B cell (primary cell): ENCODE measurements at regions not wholly inside any gene's neighbourhood (a gene's known extent, or its start where the extent isn't known, plus 50 kb on each side); places are given as distances from the start of the nearest gene placed in this dataset.

Experiments used
- ATAC-seq: fragments of 200-7000 bp; cut with Tn5 transposase; one replicate; pipeline ENCODE4 v1.10.0; 2021; ENCODE audit warnings: low read depth, mild to moderate bottlenecking, moderate number of reproducible peaks, moderate library complexity
- CTCF ChIA-PET: fragments of 350-600 bp; sonication (Branson Sonifier 250); formaldehyde crosslinking; loops from one replicate; lab custom pipeline; 2021; ENCODE audit warnings: antibody characterized with exemption, inconsistent platforms; lab: Charles Lee
- POLR2A ChIA-PET: fragments of 350-600 bp; sonication (Branson Sonifier 250); formaldehyde crosslinking; loops from one replicate; lab custom pipeline; 2021; ENCODE audit warnings: antibody characterized with exemption; lab: Charles Lee
- DNase-seq: peaks from one replicate; pipeline ENCODE4 v3.0.0; 2013
- H2AFZ ChIP-seq: 2 replicates; pipeline ENCODE4 v1.6.1; 2012; ENCODE audit warnings: mild to moderate bottlenecking, low read depth, low read length; ENCODE audit not compliant: insufficient read depth, poor library complexity, severe bottlenecking
- H3K27ac ChIP-seq, 2 donors: 1 replicate in 1 of 2; 2 replicates in 1 of 2; pipeline ENCODE4 v1.5.1; 2012 to 2013; ENCODE audit warnings: low read length in 2 of 2, mild to moderate bottlenecking in 2 of 2, moderate library complexity in 1 of 2
- H3K27me3 ChIP-seq, 4 experiments: fragments of 200-600 bp in 1 of 4; sonication (generic) in 1 of 4; replicated peaks in 1 of 4; 1 replicate in 2 of 4; 2 replicates in 2 of 4; pipeline versions ENCODE4 v1.6.1 to v1.7.0; 2013 to 2016; ENCODE audit warnings: low read length in 3 of 4, mild to moderate bottlenecking in 2 of 4, mixed read lengths in 1 of 4, moderate library complexity in 1 of 4; ENCODE audit not compliant: insufficient read depth in 4 of 4, control insufficient read depth in 3 of 4; ENCODE audit errors: control extremely low read depth in 1 of 4
- H3K36me3 ChIP-seq, 2 experiments: replicated peaks in 1 of 2; 1 replicate in 1 of 2; 2 replicates in 1 of 2; pipeline versions ENCODE4 v1.6.1 to v1.7.1; 2013; ENCODE audit warnings: low read length in 1 of 2; ENCODE audit not compliant: insufficient read depth in 2 of 2, control insufficient read depth in 1 of 2; ENCODE audit errors: control extremely low read depth in 1 of 2, extremely low read depth in 1 of 2
- H3K4me1 ChIP-seq, 2 donors: fragments of 200-600 bp in 1 of 2; sonication (generic) in 1 of 2; 1 replicate in 1 of 2; 2 replicates in 1 of 2; pipeline versions ENCODE4 v1.5.1 to v1.6.1; 2013 to 2017; ENCODE audit warnings: low read length in 2 of 2; ENCODE audit not compliant: control insufficient read depth in 2 of 2, insufficient read depth in 2 of 2
- H3K4me2 ChIP-seq: replicated peaks from 2 replicates; pipeline ENCODE3; 2012; ENCODE audit warnings: mild to moderate bottlenecking, low read depth, low read length; ENCODE audit not compliant: poor library complexity, severe bottlenecking
- H3K4me3 ChIP-seq, 5 experiments: fragments of 200-600 bp in 1 of 5; sonication (generic) in 1 of 5; 1 replicate in 3 of 5; 2 replicates in 2 of 5; pipeline versions ENCODE4 v1.5.1 to v1.7.0; 2011 to 2016; ENCODE audit warnings: low read length in 4 of 5, mild to moderate bottlenecking in 4 of 5, low read depth in 2 of 5, control low read depth in 1 of 5, moderate library complexity in 1 of 5; ENCODE audit not compliant: insufficient read depth in 1 of 5; ENCODE audit errors: control extremely low read depth in 1 of 5, extremely low read depth in 1 of 5
- H3K79me2 ChIP-seq: fragments of 200-600 bp; sonication (generic); one replicate; pipeline ENCODE4 v1.6.0; 2016; ENCODE audit warnings: low read length; ENCODE audit not compliant: control insufficient read depth, insufficient read depth
- H3K9ac ChIP-seq: fragments of 200-600 bp; sonication (generic); 2 replicates; pipeline ENCODE4 v1.6.1; 2017; ENCODE audit warnings: mild to moderate bottlenecking, low read length, moderate library complexity
- H3K9me3 ChIP-seq, 3 donors: one replicate each; pipeline versions ENCODE4 v1.6.1 to v1.7.1; 2013; ENCODE audit warnings: low read length in 2 of 3; ENCODE audit not compliant: control insufficient read depth in 2 of 3, insufficient read depth in 1 of 3; ENCODE audit errors: control extremely low read depth in 1 of 3
- H4K20me1 ChIP-seq: 2 replicates; pipeline ENCODE4 v1.6.0; 2012; ENCODE audit warnings: mild to moderate bottlenecking, low read length; ENCODE audit not compliant: insufficient read depth, control insufficient read depth, poor library complexity, severe bottlenecking
- H3K27ac Mint-ChIP-seq: one replicate; pipeline ENCODE4 v1.8.0; 2021; ENCODE audit warnings: mixed read lengths
- H3K27me3 Mint-ChIP-seq: one replicate; pipeline ENCODE4 v1.8.0; 2021; ENCODE audit warnings: mixed read lengths
- H3K4me1 Mint-ChIP-seq: one replicate; pipeline ENCODE4 v1.8.0; 2021; ENCODE audit warnings: mixed read lengths
- H3K4me3 Mint-ChIP-seq: one replicate; pipeline ENCODE4 v1.8.0; 2021; ENCODE audit warnings: mixed read lengths
- H3K9me3 Mint-ChIP-seq: one replicate; pipeline ENCODE4 v1.8.0; 2022; ENCODE audit warnings: mixed read lengths; ENCODE audit not compliant: insufficient read depth
- EZH2 ChIP-seq: IDR thresholded peaks from 2 replicates; pipeline ENCODE4 v1.6.1; 2012; ENCODE audit warnings: borderline replicate concordance, low read depth, mild to moderate bottlenecking, moderate library complexity, low read length; ENCODE audit not compliant: insufficient read depth, poor library complexity, severe bottlenecking
- WGBS: methylation state at CpG from one replicate; pipeline ENCODE4 v1.1.5; 2013; ENCODE audit warnings: missing lambda C conversion rate; ENCODE audit not compliant: insufficient coverage; 5-methylcytosine and 5-hydroxymethylcytosine counted together
- intact Hi-C: fragments of 100-400 bp; cut with micrococcal nuclease; formaldehyde crosslinking; loops from one replicate; pipeline ENCODE4 v1.10.0; 2022
- TF ChIP-seq, protein P1 (sequence below): fragments of 200-600 bp; IDR thresholded peaks from one replicate; pipeline ENCODE4 v1.8.0; 2022; ENCODE audit warnings: antibody characterized with exemption, mild to moderate bottlenecking

DNA sequence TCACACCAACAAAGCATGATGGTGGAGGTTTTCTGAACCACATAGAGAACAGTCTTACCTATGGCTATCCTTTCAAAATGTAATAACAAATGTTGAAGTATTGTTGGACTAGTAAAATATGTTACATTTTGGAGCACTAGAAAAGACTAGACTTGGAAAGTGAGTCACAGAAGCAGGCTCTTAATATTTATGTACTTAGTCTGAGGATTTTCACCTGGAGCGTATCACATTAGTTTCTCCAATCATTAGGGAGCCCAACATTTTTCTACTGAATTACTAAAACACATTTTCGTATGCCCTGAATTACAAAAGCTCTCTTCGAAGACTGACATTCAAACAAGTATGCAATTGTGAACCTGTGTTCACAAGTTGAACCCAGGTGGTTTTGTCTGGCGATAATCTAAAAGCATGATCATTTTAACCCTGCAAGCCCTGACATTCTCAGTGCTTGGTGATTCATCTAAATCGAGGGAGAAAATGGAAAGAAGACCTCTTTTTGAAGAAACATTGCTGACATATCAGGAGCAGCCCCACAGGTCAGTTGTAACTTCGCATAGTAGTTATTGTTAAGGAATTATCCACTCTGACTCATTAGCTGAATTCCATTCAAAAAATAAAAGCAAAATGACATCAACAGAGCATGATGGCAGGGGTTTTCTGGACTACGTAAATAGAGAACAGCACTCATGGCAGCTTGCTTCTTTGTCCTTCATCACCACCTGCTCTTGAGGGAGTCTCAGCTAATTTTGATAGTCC is 679.8 kb upstream of the NECTIN3 start:
- H3K4me1 ChIP-seq: no peaks in the 10 kb centered on the region
- ChIA-PET CTCF (no interaction called here), POLR2A (no interaction called here)
- no peak overlapping the region for H3K4me3 ChIP-seq
- intact Hi-C loops: no loop called here
- Mint-ChIP-seq H3K9me3 (no peaks in the 10 kb centered on the region), H3K27ac (no peak overlapping the region), H3K27me3 (no peaks in the 10 kb centered on the region), H3K4me3 (no peak overlapping the region), H3K4me1 (no peaks in the 10 kb centered on the region)
- DNase-seq (no peak), ATAC-seq (no peak)
- H3K79me2 ChIP-seq: no peaks in the 10 kb centered on the region
- TF ChIP-seq EZH2: no peak
- TF ChIP-seq, protein P1, sequence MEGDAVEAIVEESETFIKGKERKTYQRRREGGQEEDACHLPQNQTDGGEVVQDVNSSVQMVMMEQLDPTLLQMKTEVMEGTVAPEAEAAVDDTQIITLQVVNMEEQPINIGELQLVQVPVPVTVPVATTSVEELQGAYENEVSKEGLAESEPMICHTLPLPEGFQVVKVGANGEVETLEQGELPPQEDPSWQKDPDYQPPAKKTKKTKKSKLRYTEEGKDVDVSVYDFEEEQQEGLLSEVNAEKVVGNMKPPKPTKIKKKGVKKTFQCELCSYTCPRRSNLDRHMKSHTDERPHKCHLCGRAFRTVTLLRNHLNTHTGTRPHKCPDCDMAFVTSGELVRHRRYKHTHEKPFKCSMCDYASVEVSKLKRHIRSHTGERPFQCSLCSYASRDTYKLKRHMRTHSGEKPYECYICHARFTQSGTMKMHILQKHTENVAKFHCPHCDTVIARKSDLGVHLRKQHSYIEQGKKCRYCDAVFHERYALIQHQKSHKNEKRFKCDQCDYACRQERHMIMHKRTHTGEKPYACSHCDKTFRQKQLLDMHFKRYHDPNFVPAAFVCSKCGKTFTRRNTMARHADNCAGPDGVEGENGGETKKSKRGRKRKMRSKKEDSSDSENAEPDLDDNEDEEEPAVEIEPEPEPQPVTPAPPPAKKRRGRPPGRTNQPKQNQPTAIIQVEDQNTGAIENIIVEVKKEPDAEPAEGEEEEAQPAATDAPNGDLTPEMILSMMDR: no peak
- no peaks in the 10 kb centered on the region for H3K36me3 ChIP-seq
- 90% methylated on average over 4 of the region's 7 CpGs for WGBS
- H3K9ac ChIP-seq: no peak overlapping the region
- no peaks in the 10 kb centered on the region for H3K9me3 ChIP-seq
- no peak overlapping the region for H3K27ac ChIP-seq
- H4K20me1 ChIP-seq: no peaks in the 10 kb centered on the region
- no peaks in the 10 kb centered on the region for H3K27me3 ChIP-seq
- no peak overlapping the region for H3K4me2 ChIP-seq
- H2AFZ ChIP-seq: no peak overlapping the region

DNA sequence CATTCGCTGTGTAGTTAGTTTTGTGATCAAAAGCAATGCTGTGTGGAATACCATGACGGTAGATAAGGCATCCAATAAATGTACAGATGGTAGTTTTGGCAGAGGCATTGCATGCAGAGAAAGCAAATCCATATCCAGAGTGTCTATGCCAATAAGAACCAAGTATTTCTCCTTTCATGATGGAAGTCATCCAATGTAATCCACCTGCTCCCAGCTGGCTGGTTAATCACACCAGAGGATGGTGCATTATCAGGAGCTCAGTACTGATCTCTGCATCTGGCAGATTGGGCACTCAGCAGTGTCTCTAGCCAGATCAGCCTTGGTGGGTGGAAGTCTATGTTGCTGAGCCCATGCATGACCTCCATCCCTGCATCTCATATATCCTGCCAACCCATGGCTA is 677.7 kb upstream of the NECTIN3 start:
- TF ChIP-seq, protein P1: no peak
- no peak for TF ChIP-seq EZH2
- Histone ChIP-seq H4K20me1 (no peaks in the 10 kb centered on the region), H3K79me2 (no peaks in the 10 kb centered on the region), H3K9ac (no peak overlapping the region), H3K4me1 (no peaks in the 10 kb centered on the region), H3K27me3 (no peaks in the 10 kb centered on the region), H3K9me3 (no peaks in the 10 kb centered on the region), H2AFZ (no peak overlapping the region), H3K36me3 (no peaks in the 10 kb centered on the region), H3K4me2 (no peak overlapping the region), H3K4me3 (no peak overlapping the region), H3K27ac (no peak overlapping the region)
- Mint-ChIP-seq H3K9me3 (no peaks in the 10 kb centered on the region), H3K27me3 (no peaks in the 10 kb centered on the region), H3K4me1 (no peaks in the 10 kb centered on the region), H3K4me3 (no peak overlapping the region), H3K27ac (no peak overlapping the region)
- DNase-seq (no peak), ATAC-seq (no peak)
- POLR2A ChIA-PET: no interaction called here
- intact Hi-C loops: no loop called here
- no CpG with 5 or more reads among the region's 2 CpGs for WGBS
- CTCF ChIA-PET: no interaction called here
